ENCODE measurements at regions not wholly inside any gene's neighbourhood (a gene's known extent, or its start where the extent isn't known, plus 50 kb on each side); places are given as distances from the start of the nearest gene placed in this dataset.

GRCh38 chr12:118925826-118926225 lies 55.5 kb upstream of the SRRM4 start:
- whole genome bisulfite sequencing (ENCODE audit: insufficient coverage, low coverage, missing lambda C conversion rate) = 0% methylated on average over 3 of the region's 3 CpGs
- CTCF ChIA-PET (ENCODE audit: low intra/inter-chr PET ratio) = interaction anchor here (0.5 kb wide), 1 partner anchor 204 kb away, joined by 3 read pairs; no protein-coding TSS in a partner anchor
- FAIRE-seq = no peak
- TF ChIP-seq ZNF318 (IDR thresholded peaks at IDR 0.05; ENCODE audit: borderline replicate concordance in 1 of 2, low read depth in 1 of 2) (no peak), ZNF717 (CRISPR knock-in tag; IDR thresholded peaks at IDR 0.05) (no peak), SIN3A (IDR thresholded peaks at IDR 0.05; ENCODE audit: borderline replicate concordance in 2 of 2, control insufficient read depth in 1 of 2, low read depth in 2 of 2, low read length in 2 of 2) (no peak), TAF15 (IDR thresholded peaks at IDR 0.05; ENCODE audit: low read depth, low read length) (no peak), HDGF (IDR thresholded peaks at IDR 0.05) (no peak), STAT5B (CRISPR knock-in tag; IDR thresholded peaks at IDR 0.05) (no peak), ZNF134 (CRISPR knock-in tag; conservative IDR thresholded peaks at IDR 0.05) (no peak), IRF1 (CRISPR knock-in tag; IDR thresholded peaks at IDR 0.05; ENCODE audit: borderline replicate concordance) (no peak)
- TF ChIP-seq, protein P1, sequence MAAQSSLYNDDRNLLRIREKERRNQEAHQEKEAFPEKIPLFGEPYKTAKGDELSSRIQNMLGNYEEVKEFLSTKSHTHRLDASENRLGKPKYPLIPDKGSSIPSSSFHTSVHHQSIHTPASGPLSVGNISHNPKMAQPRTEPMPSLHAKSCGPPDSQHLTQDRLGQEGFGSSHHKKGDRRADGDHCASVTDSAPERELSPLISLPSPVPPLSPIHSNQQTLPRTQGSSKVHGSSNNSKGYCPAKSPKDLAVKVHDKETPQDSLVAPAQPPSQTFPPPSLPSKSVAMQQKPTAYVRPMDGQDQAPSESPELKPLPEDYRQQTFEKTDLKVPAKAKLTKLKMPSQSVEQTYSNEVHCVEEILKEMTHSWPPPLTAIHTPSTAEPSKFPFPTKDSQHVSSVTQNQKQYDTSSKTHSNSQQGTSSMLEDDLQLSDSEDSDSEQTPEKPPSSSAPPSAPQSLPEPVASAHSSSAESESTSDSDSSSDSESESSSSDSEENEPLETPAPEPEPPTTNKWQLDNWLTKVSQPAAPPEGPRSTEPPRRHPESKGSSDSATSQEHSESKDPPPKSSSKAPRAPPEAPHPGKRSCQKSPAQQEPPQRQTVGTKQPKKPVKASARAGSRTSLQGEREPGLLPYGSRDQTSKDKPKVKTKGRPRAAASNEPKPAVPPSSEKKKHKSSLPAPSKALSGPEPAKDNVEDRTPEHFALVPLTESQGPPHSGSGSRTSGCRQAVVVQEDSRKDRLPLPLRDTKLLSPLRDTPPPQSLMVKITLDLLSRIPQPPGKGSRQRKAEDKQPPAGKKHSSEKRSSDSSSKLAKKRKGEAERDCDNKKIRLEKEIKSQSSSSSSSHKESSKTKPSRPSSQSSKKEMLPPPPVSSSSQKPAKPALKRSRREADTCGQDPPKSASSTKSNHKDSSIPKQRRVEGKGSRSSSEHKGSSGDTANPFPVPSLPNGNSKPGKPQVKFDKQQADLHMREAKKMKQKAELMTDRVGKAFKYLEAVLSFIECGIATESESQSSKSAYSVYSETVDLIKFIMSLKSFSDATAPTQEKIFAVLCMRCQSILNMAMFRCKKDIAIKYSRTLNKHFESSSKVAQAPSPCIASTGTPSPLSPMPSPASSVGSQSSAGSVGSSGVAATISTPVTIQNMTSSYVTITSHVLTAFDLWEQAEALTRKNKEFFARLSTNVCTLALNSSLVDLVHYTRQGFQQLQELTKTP (IDR thresholded peaks at IDR 0.05; ENCODE audit: low read depth in 1 of 2, partially characterized antibody in 2 of 2) = no peak

More at GRCh38 chr12:118925826-118926225, 55.5 kb upstream of the SRRM4 start:
- in situ Hi-C loops (cut with MboI) (no loop called here), intact Hi-C loops (cut with micrococcal nuclease) (no loop called here)
- Histone ChIP-seq H3K9ac (ENCODE audit: insufficient read depth in 1 of 2, low read depth in 2 of 2, low read length in 2 of 2) (no peak overlapping the region), H2AFZ (ENCODE audit: low read depth, low read length) (no peak overlapping the region), H3K4me3 (no peak overlapping the region), H3K27ac (ENCODE audit: extremely low read depth, low read depth, low read length) (no peak overlapping the region), H3K9me3 (replicated peaks; ENCODE audit: control insufficient read depth, insufficient read depth, low read depth, low read length) (no peaks in the 10 kb centered on the region), H3K4me2 (ENCODE audit: insufficient read depth, low read length) (no peak overlapping the region), H3K27me3 (ENCODE audit: control insufficient read depth in 2 of 2, insufficient read depth in 2 of 2, low read length in 2 of 2) (no peaks in the 10 kb centered on the region), H3K36me3 (ENCODE audit: control insufficient read depth, insufficient read depth, low read length) (no peaks in the 10 kb centered on the region), H4K20me1 (replicated peaks; ENCODE audit: control insufficient read depth, insufficient read depth, low read length) (no peaks in the 10 kb centered on the region; the same call in 1 of the 2 replicates), H3K79me2 (ENCODE audit: control insufficient read depth, insufficient read depth, low read length) (no peaks in the 10 kb centered on the region), H3K4me1 (replicated peaks in 1 of 2; ENCODE audit: control insufficient read depth in 2 of 2, insufficient read depth in 2 of 2, low read length in 2 of 2) (no peaks in the 10 kb centered on the region), H3K9me1 (ENCODE audit: control insufficient read depth, insufficient read depth, low read length) (no peaks in the 10 kb centered on the region)
- no TSS peak for BruUV-seq (replicated peaks)
- ATAC-seq (no peak), DNase-seq (ENCODE audit: extremely low read depth in 1 of 4, low spot score in 3 of 4) (no peak)
- POLR2A ChIA-PET = interaction anchor here (1.0 kb wide), 1 partner anchor 11 kb away, joined by 4 read pairs; no protein-coding TSS in a partner anchor
